NCI-H1105 (cell line): ENCODE measurements at regions not wholly inside any gene's neighbourhood (a gene's known extent, or its start where the extent isn't known, plus 50 kb on each side); places are given as distances from the start of the nearest gene placed in this dataset.

Source experiments
- DNase-seq: peaks from one replicate; lab custom pipeline; 2025; lab: John Stamatoyannopoulos, UW

DNA sequence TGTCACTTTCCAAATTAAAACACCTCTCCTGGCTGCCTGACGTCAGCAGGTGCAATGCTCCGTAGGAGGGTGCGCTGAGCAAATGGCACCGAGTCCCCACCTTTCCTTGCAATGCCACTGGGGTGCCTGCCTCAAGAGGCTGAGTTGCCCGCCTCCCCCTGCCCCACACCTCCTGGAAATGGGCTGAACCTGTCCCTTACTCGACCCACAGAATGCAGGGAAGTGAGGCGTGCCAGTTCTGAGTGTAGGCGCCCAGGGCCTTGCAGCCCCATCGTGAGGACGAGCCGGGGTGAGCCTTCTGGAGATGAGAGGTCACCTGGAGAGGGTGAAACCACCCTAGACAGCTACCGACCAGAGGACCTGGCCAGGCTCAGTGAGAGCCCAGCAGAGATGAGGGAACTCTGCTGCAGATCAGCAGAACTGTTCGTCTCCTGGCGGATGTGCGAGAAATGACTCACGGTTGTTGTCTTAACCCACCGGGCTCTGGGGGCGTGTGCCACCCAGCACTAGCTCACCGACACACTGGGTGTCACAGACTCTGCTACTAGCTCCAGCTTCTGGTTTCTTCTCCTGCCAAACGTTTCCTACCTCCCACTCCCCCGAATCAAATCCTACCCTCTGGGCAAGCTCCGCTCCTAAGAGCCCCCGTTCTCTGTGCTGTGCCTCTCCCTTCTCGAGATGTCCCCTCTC is 168.7 kb upstream of the HDAC4 start:
- DNase-seq, result no peak

DNA sequence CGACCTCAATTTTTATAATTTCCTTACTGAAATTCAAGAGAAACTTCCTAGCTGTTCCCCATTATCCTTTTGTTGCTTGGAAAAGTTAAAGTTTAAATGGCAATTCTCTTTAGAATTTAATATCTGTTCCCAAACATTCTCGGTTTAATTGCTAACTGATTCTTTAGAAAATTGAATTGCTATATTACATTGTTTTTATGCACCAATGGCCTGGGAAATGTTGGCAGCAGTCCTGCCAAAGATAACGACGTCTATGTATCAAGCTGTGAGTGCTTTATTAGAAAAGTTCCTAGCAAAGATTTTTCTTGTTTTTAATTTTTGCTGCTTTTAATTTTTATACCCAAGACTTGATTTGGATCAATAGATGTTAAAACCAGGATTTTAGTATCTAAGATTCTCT is 167.8 kb upstream of the HDAC4 start:
- DNase-seq, result no peak

DNA sequence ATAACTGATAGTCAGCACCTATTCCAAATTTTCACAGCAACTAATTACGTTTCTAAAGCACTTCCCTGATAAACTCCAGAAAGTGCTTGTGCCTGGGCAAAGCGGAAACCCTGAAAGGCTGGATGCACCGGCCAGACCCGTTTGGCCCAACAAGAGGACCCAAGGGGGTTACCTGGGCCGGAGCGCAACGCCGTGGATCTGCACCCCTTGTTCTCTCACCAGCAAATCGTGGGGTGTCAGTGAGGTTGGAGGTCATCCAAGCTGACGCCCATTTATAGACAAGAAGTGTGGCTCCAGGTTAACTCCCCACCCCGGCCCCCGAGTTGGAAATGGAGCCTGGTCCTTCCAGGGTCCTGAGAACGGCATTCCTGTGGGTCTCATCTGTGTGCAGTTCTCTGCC is 167.0 kb upstream of the HDAC4 start:
- DNase-seq, result no peak

DNA sequence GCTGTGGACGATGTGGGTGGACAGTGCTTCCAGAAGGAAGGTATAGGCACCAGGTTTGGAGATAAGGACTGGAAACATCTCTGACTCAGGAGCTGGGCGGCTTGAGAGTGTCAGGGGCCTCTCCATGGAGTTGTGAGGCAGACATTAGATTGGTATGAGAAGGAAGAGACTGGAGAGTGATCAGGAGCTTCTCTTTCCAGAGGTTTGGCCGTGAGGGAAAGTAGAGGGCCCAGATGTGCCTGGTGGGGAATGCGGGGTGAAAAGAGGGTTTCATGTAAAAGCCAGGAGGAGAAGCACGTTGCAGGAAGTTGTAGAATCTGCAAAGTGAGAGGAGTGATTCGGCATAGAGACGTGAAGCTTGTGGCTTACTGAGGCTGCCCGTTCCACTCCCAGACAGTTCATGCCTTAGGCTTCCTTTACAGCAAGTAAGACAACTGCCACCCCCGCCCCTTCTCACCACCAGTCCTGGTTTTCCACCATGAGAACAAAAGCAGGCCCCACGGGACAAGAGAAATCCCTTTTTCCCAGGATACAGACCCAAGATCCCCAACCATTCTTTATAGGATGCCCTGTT is 166.3 kb upstream of the HDAC4 start:
- no peak for DNase-seq

- no peak for DNase-seq
These were observed 165.6 kb upstream of the HDAC4 start for GRCh38 chr2:239566162-239566994.

DNA sequence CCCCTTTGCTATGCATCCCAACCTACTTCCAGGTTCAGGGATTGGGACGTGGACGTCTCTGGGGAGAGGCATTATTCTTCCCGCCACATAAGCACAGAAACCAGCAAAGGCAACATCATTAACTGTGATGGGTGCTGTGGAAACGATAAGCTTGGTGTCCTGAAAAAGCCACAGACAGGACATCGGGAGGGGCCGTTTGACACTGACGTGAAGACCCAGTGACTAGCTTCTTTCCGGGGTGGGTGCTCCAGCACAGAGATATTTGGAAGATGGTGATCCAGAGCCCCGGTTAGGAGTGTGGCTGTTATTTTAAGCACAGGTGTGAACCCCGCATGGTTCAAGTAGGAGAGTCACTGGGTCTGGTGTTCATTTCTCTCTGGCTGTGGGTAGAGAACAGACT is 163.8 kb upstream of the HDAC4 start:
- DNase-seq, result no peak

- DNase-seq, result no peak
These were observed 162.7 kb upstream of the HDAC4 start for GRCh38 chr2:239563561-239563960.

GRCh38 chr2:239561446-239562001 is 160.7 kb upstream of the HDAC4 start:
- no peak for DNase-seq

DNA sequence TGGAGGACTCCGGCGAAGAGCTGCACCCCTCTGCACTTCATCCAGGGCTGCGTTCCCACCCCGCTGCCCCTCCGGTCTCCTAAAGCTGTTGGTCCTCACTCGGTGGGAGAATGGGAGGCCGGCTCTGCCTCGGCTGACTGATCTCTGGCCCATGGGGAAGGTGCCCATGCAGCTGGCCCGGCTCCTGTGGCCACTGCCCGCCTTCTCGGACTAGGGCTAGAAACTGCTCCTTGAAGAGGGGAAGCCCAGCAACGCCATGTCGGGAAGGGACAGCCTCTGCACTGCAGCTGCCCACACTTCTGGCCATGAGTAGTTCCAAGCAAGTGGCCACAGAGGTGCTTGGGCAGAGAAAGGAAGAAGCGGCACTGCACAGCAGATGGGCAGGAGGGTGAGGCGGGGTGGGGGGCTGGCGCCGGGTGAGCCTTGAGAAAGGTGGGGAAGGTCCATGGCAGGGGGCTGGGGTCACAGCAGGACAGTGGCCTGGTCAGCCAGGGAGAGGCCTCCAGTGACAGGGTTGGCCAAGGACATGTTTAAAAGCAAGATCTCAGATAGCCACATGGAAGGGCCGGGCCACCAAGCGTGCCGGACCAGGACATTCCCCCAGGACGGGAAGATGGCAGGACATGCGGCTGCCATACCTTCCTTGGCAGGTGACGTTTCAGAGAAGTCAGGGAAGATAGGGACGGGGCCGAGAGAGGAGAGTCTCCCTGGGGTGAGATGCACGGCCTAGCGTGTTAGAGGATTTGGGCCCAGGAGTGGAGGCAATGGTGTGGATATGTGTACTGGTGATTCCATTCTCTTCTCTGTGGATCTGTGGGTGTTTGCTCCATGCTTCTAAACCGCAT is 158.8 kb upstream of the HDAC4 start:
- no peak for DNase-seq

GRCh38 chr2:239558661-239559060 is 157.8 kb upstream of the HDAC4 start:
- no peak for DNase-seq

DNA sequence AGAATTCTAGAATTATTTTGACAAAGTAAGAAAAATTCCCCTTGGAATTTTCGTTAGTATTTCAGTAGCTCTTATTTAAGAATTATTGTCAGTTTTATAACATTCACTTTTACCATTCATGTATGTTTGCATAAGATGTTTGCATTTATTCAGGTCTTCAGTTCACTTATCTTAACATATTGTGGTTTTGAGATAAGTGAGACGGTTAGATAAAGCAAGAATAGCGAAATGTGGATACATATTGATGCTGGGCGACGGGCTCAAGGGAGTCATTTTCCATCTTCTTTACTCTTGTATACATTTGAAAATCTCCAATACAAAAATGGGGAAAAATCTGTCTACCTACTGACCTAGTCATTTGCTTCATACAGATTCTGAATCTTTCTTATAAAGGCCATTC is 156.7 kb upstream of the HDAC4 start:
- DNase-seq, result no peak

GRCh38 chr2:239555571-239555905 is 154.7 kb upstream of the HDAC4 start:
- no peak for DNase-seq

- no peak for DNase-seq
These were observed 154.1 kb upstream of the HDAC4 start for GRCh38 chr2:239554766-239555570.

DNA sequence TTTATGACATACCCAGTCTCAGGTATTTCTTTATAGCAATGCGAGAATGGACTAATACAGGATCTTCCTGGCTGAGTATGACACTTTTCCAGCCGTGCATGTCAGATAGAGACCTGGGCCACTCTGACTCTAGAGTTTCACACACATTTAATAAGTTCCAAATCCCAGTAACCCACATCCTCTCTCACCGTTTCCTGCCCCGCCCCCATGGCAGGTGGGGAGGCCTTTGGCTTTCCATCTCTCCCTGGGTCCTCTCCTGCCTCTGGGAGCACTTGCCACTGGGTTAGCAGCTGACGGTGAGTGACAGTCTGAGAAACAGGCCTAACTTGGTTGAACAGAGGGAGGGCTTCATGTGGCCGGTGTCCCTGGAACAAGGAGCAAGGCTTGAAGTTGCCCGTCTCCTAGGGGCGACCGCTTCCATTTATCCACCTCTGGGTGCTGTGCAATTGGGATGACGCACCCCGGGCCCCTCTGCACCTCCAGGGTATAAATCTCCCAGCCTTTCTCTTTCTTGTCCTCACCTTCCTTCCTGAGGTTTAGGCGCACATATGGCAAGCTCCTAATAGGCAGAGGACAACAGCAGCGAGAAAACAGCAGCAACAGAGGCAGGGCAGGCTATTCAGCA is 152.7 kb upstream of the HDAC4 start:
- no peak for DNase-seq

GRCh38 chr2:239552213-239552926 is 151.6 kb upstream of the HDAC4 start:
- no peak for DNase-seq

DNA sequence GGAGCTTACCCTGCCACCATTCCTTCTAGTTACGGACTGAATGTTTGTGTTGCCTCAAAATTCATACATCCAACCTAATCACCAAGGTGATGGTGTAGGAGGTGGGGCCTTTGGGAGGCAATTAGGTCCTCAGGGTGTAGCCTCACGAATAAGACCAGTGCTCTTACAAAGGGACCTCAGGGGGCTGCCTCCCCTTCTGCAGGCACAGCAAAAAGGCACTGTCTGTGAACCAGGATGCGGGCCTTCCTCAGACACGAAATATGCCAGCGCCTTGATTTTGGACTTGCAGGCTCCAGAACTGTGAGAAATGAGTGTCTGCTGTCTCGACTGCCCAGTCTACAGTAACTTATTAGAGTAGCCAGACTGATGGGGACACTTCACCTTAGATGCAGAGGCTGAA is 150.4 kb upstream of the HDAC4 start:
- no peak for DNase-seq

DNA sequence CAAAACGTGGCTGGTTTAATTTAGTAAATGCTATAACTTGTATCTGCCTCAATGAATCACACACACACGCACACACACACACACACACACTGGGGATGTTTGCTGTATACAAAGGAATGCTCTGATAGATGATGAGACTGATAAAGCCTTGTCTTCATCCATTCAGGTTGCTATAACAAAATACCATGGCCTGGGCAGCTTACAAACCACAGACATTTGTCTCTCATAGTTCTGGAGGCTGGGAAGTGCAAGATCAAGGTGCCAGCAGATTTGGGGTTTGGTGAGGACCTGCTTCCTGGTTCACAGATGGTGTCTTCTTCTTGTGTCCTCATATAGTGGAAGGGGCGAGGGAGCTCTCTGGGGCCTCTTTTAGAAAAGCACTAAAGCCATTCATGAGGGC is 149.5 kb upstream of the HDAC4 start:
- no peak for DNase-seq

GRCh38 chr2:239549711-239550255 is 149.0 kb upstream of the HDAC4 start:
- DNase-seq, result no peak

GRCh38 chr2:239548965-239549595 is 148.3 kb upstream of the HDAC4 start:
- DNase-seq, result no peak
